HG02571 (cell line): ENCODE measurements at regions not wholly inside any gene's neighbourhood (a gene's known extent, or its start where the extent isn't known, plus 50 kb on each side); places are given as distances from the start of the nearest gene placed in this dataset.
A peak's percentile ranks its signal among the peaks of the same experiment; 100 is the strongest.

Source experiments
- ATAC-seq: cut with Tn5 transposase; IDR thresholded peaks from one replicate; pipeline ENCODE4 v1.9.1; 2021; ENCODE audit warnings: mild to moderate bottlenecking, moderate library complexity; ENCODE audit not compliant: unreplicated experiment

DNA sequence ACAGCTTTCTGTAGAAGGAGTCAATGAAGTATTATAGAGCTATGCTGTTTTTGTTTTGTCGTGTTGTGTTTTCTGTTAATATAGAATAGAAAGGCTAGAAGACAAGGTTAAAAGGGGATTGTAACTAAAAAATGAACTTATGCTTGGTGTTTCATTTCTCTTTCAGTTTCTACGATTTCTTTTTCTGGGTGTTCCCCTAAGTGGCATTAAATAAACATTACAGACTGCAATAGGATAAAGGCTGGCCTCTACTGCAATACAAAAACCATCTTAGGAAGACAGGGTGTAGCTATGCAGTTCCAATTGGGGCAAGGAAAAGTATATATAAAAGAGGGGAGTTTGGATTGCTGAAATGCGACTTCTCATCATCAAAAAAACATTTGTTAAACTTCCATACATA, 1609.7 kb upstream of the ACVR2A start:
- ATAC-seq: no peak

DNA sequence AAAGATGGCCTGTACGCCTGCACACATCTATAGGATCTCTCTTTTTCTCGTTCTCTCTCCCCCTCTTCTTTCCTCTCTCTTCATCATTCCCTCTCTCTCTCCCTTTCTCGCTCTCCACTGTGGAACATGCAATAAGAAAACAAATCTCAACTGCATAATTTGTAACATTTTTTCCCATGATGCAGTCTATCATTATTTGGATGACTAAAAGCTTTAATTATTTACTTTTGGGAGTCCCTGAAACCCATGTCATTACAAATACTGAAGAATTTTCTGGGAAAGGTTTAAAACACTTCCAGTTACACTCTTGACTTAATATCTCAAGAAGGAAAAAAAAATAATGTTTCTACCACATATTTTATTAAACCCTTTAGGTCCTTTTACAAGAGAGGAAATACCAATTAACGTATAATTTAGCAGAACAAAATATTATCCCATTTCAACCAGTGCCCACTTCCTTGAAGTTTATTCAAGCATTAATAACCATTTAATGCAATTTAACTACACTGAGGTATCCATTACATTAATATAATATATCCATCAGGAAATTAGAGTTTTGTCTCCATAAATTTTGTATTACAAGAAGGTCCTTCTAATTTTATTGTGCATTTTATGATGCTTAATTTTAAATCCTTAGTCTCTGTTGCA, 1615.2 kb upstream of the ACVR2A start:
- ATAC-seq: no peak

DNA sequence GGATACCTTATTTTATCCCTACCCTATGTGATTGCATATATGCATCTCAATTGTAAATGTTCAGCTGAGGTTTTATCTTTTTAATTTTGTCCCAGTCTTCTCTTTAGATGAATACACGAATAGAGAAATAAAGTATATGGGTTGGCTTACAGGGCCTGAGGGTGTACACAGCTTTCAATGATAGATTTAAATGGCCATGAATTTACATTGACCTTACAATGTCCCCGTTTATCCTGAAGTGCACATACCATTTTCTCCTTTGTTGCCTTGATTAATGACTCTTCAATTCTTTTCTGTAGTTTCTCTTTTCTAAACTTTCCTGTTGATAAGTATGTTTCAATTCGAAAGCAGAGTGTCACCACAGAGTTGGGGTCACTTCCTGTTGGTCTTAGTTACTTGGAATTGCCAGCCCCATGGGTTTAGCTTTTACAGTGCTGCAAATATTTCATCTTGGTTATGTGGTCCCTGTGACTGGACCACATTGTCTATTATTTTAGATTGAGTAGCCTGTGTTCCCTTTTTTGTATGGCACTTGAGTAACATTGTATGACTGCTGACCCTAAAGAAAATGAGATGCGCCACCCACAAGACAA, 1616.3 kb upstream of the ACVR2A start:
- peak; percentile 57 for ATAC-seq

DNA sequence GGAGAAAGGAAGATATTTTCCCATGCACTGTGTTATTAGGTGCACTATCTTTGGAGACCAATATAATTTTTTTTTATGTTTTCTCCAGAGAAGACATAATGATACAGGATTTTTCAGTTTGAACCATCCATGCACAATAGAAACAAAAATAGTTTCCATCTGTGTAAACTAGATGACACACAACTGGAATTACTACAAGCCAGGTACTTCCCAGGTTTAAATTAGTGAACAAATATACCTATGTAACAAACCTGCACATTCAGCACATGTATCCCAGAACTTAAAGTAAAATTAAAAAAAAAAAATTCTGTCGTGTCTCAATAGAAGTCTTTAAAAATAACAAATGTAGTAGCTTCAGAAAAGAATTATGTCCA, 1616.8 kb upstream of the ACVR2A start:
- ATAC-seq: no peak

DNA sequence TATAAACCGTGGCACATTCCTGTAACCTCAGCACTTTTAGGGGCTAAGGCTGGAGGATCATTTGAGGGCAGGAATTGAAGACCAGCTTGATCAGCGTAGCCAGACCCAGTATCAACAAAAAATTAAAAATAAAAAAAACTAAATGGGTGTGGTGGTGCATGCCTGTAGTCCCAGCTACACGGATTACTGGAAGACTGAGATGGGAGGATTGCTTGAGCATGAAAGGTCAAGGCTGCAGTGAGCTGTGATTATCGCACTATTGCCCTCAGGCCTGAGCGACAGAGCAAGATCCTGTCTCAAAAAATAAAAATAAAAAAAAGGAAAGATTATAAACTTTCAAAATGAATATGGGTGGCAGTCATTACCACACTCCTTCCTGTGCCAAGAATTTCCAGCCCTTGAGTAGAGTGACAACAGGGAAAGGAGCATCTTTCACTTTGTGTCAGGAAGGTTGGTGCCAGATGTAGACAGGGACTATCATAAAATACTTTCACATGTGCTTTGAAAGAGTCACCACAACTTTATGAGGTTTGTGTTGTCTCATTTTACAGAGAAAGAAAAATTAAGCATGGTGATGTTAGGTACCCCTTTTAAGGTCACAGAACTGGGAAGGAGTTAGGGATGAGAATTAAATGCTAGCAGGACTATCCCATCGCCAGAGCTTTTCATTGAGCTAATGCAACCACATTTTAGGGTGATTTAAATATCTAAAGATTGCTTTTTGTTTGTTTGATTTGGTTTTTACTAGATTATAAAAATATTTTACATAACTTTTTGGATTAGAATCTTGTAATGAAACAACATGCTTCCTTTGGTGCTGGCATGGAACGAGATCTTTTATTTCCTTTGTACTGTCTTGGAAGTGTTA, 1617.4 kb upstream of the ACVR2A start:
- no peak for ATAC-seq

DNA sequence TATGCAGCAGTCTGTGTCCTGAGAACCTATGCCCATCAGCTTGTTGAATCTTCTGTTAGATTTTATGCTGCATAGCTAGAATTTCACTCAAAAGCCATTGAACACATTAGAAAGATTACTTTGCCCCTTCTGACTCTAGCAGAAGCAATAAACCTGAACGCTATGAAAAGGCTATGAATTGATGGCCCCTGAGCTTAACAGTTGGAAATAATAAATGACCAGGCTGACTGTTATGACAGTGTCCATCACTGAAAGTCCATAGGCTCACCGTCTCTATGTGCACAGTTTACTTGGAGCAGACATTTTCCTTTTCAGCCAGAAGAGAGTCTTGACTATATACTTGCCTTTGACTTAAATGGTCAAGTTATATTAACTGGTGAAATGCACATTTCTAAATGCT, 1618.8 kb upstream of the ACVR2A start:
- no peak for ATAC-seq

DNA sequence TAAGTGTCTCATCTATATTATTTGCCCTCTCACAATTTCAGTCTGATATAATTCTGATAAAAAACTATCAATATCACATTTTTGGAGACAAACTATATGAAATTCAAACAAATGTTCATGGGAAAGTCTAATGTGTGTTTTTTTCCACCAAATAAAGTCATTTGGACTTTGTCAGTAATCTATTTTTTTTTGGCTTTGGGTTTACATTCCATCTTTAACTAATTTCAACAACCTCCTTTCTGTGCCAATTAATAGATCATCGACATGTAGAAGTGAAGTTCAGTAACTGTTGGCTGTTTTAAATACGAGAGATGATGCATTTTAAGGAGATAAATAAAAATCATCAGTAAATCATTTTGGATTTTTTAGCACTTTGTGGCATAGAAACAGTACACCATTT, 1623.0 kb upstream of the ACVR2A start:
- ATAC-seq: no peak

DNA sequence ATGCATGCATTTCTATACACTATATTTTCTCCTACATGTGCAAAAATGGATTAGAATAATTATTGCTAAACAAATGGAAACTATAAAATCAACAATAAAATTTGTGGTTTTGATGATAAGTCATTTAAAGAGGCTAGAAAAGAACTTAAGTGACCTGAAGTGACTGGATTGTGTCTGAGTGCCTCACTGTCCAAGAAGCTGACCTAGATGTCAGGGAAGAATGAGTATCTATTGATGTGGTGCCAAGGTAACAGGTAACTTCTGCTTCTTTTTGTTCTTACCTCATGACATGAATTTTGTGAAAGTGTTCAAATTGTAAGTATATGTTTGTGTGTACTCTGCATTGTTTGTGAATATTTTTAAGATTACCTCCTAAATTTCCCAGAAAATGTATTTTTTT, 1623.9 kb upstream of the ACVR2A start:
- no peak for ATAC-seq

DNA sequence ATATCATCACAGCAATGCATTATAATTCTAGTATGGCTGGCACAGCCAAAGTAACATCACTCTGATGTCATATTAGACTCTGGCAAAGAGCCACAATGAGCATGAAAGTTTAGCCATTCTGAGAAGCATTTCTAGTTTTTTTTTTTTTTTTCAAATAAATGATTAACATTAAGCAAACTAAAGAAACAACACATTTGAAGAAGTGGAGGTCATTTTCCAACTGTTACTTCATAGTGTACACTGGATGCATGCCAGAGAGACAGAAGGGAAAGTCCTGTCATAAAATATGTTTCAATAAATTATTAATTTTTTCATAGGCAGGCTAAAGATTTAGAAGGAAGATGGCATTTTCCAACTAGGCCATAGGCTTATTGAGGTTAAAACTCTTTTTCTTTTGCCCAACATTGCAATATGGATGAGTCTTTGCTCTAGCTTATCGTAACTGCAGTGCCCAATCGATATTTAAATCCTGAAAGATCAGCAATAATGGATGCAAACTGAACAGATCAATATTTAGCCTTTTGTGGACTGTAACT, 1630.4 kb upstream of the ACVR2A start:
- no peak for ATAC-seq

DNA sequence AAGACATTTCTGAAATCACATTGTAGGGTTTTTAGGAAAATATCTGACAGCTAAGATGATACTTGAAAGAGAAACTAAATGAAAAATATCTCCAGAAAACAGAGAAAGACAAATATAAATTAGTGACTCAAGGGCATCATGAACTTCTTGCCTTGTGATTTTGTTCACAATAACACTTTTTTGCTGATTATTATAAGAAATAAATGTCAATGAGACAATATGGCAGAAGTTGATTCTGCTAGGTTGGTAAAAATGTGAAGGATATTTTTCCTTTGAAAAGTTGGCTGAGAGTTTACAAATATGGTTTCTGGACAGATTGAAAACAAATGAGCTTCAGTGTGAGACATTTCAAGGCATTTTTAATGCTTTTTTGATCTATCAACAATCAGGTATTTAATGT, 1631.2 kb upstream of the ACVR2A start:
- no peak for ATAC-seq

DNA sequence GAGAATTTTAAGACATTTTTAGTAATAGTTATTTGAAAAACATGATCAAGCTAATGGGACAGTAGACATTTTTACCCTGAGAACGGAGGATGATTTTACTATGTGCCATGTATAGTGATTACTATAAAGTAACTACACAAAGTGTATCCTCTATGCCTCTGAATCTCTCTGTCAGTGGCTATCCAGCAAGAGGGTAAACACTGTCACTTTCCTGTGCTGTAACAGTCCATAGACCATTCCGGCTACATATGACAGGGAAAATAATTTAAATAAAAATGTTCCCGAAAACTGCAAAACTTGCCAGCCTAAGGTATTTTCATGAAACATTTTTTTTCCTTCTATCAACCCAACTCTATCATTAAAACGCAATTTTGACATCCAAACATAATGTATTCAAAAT, 1632.2 kb upstream of the ACVR2A start:
- no peak for ATAC-seq

DNA sequence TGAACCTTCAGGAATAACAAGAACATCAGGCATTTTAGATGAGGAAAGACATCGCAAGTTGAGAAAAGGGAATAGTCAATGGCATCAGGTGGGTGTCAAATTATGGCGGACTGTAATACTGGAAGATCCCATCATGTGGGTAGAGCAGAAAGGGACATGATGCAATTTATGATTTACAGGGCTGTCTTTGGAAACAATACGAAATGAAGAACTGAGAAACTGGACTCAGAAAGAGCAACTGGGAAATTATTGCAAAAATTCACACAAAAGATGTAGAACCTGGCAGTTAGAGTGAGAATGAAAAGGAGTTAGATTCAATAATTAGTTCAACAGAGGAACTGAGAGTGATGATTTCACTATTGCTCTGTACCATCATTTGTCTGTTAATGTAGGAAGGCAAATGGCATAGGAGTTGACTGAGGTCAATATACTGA, 1635.0 kb upstream of the ACVR2A start:
- ATAC-seq: no peak

DNA sequence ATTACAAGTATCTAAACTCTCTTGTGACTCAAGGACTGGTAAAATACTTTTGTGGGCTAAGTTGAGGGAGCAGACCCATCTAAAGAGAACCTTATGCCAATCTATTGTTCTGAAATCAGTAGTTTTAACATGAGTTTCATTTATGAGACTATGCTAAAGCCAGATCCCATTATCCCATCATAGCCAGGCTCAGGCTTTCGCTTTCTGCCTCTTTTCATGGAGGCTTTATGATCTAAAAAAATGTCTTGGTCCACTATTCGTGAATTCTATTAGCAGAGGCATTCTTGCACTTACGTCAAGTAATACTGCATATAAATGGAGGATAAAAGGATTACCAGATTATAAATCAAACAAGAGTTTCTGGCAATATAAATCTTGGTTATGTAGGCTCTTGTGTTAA, 1636.9 kb upstream of the ACVR2A start:
- ATAC-seq: no peak

DNA sequence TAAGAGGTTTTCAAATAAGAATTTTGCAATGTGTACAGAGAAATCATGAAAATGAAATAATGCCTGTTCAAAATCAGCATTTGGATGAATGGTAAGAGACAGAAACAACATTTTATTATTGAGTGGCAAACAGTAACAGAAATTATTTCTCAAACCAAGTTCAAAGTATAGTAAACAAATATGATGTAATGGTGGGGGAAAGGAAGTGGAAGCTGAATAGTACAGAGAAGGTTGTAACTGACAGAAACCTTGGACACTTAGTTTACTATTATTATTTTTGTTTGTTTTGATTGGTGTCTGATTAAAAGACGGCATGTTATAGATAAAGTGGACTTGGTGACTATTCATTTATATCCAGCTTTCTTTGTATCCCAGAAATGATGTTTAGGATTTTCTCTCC, 1637.4 kb upstream of the ACVR2A start:
- no peak for ATAC-seq

DNA sequence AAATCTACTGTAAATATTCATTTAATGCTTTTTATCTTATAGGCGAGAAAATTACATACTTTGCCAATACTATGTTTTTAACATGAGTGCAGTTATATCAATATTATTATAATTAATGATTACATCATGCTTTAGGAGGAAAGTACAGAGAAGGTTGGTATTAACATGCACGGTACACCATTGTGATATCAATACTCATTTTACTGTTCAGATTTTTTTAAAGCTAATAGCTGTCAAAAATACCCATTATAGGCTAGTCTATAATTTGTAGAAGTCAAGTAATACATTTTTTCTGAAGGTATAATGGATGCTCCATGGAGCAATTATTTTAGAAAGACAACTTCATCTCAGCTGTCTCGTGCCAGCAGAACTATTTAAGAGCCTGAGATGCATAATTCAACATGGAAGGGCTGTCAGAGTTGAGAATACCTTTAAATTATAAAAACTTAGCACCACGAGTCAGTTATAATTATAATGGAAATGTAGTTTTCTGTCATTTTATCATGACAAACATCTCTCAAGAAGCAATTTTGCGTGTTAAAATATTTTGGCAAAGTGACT, 1641.7 kb upstream of the ACVR2A start:
- ATAC-seq: no peak

DNA sequence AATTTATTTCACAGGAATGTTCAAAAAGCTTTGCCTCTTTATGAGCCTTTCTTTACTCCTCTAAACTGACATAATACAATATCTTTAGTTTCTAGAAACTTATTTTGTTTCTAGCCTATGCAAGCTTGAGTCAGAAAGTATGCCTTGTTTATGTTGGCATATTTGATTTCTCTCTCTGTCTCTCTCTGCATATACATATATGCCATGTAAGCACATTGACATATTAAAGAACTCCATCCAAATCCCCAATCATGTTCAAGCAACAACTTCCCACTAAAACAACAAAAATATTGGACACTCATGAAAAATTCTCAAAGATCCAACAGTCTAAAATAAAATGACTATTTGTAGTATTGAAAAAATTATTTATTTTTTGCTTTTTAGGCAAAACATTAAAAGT, 1651.2 kb upstream of the ACVR2A start:
- ATAC-seq: no peak

DNA sequence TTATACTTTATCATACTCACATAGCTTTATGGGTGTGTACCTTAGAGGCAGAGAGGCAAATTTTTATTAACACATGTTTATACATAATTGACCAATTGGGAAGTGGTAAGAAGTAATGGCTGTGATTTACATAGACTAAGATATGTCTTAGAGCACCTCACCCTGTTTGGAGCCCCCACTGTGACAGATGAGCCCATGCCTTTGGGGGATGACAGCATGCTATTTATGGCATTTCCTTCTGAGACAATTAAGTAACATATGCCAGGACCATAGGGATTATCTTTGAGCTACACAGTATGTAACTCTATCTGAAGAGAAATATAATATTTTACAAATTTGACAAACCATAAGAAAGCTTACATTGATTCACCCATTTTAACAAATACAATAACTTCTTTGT, 1655.3 kb upstream of the ACVR2A start:
- ATAC-seq: no peak

DNA sequence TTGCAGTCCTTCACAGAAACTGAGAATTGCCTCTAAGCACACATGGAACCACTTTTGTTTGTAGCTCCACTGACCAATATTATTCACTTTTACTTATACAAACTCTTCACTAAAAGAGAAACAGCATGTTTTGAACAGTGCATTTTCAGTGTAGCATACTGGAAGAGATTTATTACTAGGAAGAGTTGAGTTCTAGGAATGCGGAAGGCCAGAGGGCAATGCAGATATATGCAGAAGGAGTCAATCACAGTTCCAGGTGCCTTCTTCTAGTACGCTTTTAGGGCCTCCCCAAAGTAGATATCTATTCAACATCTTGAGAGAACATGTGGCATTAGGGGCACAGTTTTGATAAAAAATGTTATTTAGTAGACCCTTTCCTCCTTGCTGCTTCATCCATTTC, 1654.0 kb upstream of the ZEB2 start:
- ATAC-seq: no peak

DNA sequence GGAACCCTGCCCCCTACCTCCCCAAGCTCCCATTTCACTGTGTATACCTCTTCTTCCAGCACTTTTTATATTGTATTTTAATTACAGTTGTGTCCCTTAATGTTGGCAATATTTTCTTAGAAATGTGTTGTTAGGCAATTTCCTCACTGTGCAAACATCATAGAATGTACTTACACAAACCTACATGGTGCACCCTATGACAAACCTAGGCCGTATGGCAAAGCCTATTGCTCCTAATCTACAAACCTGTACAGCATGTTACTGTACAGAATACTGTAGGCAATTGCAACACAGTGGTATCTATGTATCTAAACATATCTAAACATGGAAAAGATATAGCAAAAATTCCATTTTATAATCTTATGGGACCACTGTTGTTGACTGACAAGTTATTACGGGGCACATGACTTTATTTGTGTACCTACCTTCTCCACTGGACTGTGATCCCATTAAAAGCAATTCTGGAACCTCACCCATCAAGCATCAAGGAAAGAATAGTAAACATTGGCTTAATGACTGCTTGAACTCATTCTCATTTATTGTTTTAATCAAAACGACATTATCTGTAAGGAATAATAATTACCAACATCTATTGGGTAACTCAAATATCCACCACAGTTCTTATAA, 1641.5 kb upstream of the ZEB2 start:
- ATAC-seq: no peak

DNA sequence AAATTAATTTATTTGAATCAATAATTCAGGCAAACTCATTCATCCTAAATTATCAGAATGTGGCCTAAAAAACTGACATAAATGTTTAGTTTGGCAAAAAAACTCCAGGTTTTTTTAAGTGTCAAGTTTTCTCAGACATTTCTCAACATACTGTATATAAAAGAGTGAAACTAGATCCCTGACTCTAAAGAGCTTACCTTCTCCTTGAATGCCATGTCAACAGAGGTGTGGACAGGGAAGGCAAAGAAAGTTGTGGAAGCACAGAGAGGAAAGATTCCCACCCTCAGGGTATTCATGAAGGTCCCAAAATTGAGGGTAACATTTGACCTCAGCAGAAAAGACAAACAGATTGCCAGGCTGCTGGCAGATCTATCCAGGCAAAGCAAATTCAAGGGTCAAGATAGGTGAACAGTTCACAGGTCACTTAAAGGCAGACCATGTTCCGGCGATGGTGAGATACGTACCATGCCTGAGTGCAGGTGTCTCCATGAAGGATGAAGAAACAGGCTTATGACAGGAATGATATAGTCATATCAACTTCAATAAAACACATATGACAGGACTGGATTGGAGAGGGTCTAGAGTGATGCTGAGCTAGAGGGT, 1638.3 kb upstream of the ZEB2 start:
- no peak for ATAC-seq
